ENCODE measurements at regions not wholly inside any gene's neighbourhood (a gene's known extent, or its start where the extent isn't known, plus 50 kb on each side); places are given as distances from the start of the nearest gene placed in this dataset.

GRCh38 chr18:56501896-56502295, 136.5 kb downstream of the TXNL1 start:
- Histone ChIP-seq H3K4me1 (ENCODE audit: low read length) (no peaks in the 10 kb centered on the region), H3K4me3 (ENCODE audit: low read length) (no peak overlapping the region), H3F3A (ENCODE audit: insufficient read depth, low read length) (no peaks in the 10 kb centered on the region), H3K79me2 (ENCODE audit: low read length) (no peaks in the 10 kb centered on the region), H4K20me1 (ENCODE audit: insufficient read depth, low read length) (no peaks in the 10 kb centered on the region), H3K27ac (ENCODE audit: low read length) (no peak overlapping the region), H3K9me2 (replicated peaks; ENCODE audit: insufficient read depth, low read length) (no peaks in the 10 kb centered on the region), H3K9ac (ENCODE audit: low read length) (no peak overlapping the region), H3K9me3 (replicated peaks; ENCODE audit: insufficient read depth, low read length) (no peaks in the 10 kb centered on the region), H3K27me3 (replicated peaks; ENCODE audit: insufficient read depth, low read length) (no peaks in the 10 kb centered on the region), H2AFZ (ENCODE audit: low read length) (no peak overlapping the region), H3K36me3 (replicated peaks; ENCODE audit: insufficient read depth, low read length) (no peaks in the 10 kb centered on the region), H3K4me2 (ENCODE audit: low read depth, low read length) (no peak overlapping the region)
- DNase-seq = no peak
- TF ChIP-seq EZH2 (optimal IDR thresholded peaks at IDR 0.05; ENCODE audit: low read depth, low read length) (no peak), CTCF (IDR thresholded peaks at IDR 0.05; ENCODE audit: low read length) (no peak), EZH2phosphoT487 (IDR thresholded peaks at IDR 0.05; ENCODE audit: low read length) (no peak)

GRCh38 chr18:56495884-56496283, 142.5 kb downstream of the TXNL1 start:
- no peaks in the 10 kb centered on the region for H3K9me3 ChIP-seq (replicated peaks; ENCODE audit: insufficient read depth, low read length)
- no peak overlapping the region for H3K4me2 ChIP-seq (ENCODE audit: low read depth, low read length)
- H4K20me1 ChIP-seq (ENCODE audit: insufficient read depth, low read length) = no peaks in the 10 kb centered on the region
- no peaks in the 10 kb centered on the region for H3K4me1 ChIP-seq (ENCODE audit: low read length)
- H3K27ac ChIP-seq (ENCODE audit: low read length) = no peak overlapping the region
- DNase-seq = no peak
- no peak overlapping the region for H2AFZ ChIP-seq (ENCODE audit: low read length)
- TF ChIP-seq EZH2phosphoT487 (IDR thresholded peaks at IDR 0.05; ENCODE audit: low read length) = no peak
- no peak overlapping the region for H3K9ac ChIP-seq (ENCODE audit: low read length)
- no peak overlapping the region for H3K4me3 ChIP-seq (ENCODE audit: low read length)
- H3K27me3 ChIP-seq (replicated peaks; ENCODE audit: insufficient read depth, low read length) = no peaks in the 10 kb centered on the region
- H3K36me3 ChIP-seq (replicated peaks; ENCODE audit: insufficient read depth, low read length) = no peaks in the 10 kb centered on the region
- H3F3A ChIP-seq (ENCODE audit: insufficient read depth, low read length) = no peaks in the 10 kb centered on the region
- H3K79me2 ChIP-seq (ENCODE audit: low read length) = no peaks in the 10 kb centered on the region
- H3K9me2 ChIP-seq (replicated peaks; ENCODE audit: insufficient read depth, low read length) = no peaks in the 10 kb centered on the region

- Histone ChIP-seq H3K9me3 (replicated peaks; ENCODE audit: insufficient read depth, low read length) (no peaks in the 10 kb centered on the region), H3K27me3 (replicated peaks; ENCODE audit: insufficient read depth, low read length) (no peaks in the 10 kb centered on the region), H3K9me2 (replicated peaks; ENCODE audit: insufficient read depth, low read length) (no peaks in the 10 kb centered on the region), H3K27ac (ENCODE audit: low read length) (no peak overlapping the region), H3K4me3 (ENCODE audit: low read length) (no peak overlapping the region), H3K4me2 (ENCODE audit: low read depth, low read length) (no peak overlapping the region), H4K20me1 (ENCODE audit: insufficient read depth, low read length) (no peaks in the 10 kb centered on the region), H3K79me2 (ENCODE audit: low read length) (no peaks in the 10 kb centered on the region), H3F3A (ENCODE audit: insufficient read depth, low read length) (no peaks in the 10 kb centered on the region), H3K36me3 (replicated peaks; ENCODE audit: insufficient read depth, low read length) (no peaks in the 10 kb centered on the region), H2AFZ (ENCODE audit: low read length) (no peak overlapping the region), H3K9ac (ENCODE audit: low read length) (no peak overlapping the region), H3K4me1 (ENCODE audit: low read length) (no peaks in the 10 kb centered on the region)
- DNase-seq = no peak
- TF ChIP-seq EZH2phosphoT487 (IDR thresholded peaks at IDR 0.05; ENCODE audit: low read length) (no peak), EZH2 (optimal IDR thresholded peaks at IDR 0.05; ENCODE audit: low read depth, low read length) (no peak), CTCF (IDR thresholded peaks at IDR 0.05; ENCODE audit: low read length) (no peak)
Observed at GRCh38 chr18:56493531-56493930, 144.9 kb downstream of the TXNL1 start.

- Histone ChIP-seq H2AFZ (ENCODE audit: low read length) (no peak overlapping the region), H3K36me3 (replicated peaks; ENCODE audit: insufficient read depth, low read length) (no peaks in the 10 kb centered on the region), H3K4me1 (ENCODE audit: low read length) (no peaks in the 10 kb centered on the region), H3K27me3 (replicated peaks; ENCODE audit: insufficient read depth, low read length) (no peaks in the 10 kb centered on the region), H3K79me2 (ENCODE audit: low read length) (no peaks in the 10 kb centered on the region), H3K9ac (ENCODE audit: low read length) (no peak overlapping the region), H3K9me3 (replicated peaks; ENCODE audit: insufficient read depth, low read length) (no peaks in the 10 kb centered on the region), H4K20me1 (ENCODE audit: insufficient read depth, low read length) (no peaks in the 10 kb centered on the region), H3K4me3 (ENCODE audit: low read length) (no peak overlapping the region), H3K4me2 (ENCODE audit: low read depth, low read length) (no peak overlapping the region), H3K9me2 (replicated peaks; ENCODE audit: insufficient read depth, low read length) (no peaks in the 10 kb centered on the region), H3F3A (ENCODE audit: insufficient read depth, low read length) (no peaks in the 10 kb centered on the region), H3K27ac (ENCODE audit: low read length) (no peak overlapping the region)
- no peak for TF ChIP-seq EZH2 (optimal IDR thresholded peaks at IDR 0.05; ENCODE audit: low read depth, low read length)
- no peak for TF ChIP-seq CTCF (IDR thresholded peaks at IDR 0.05; ENCODE audit: low read length)
- no peak for TF ChIP-seq EZH2phosphoT487 (IDR thresholded peaks at IDR 0.05; ENCODE audit: low read length)
- no peak for DNase-seq
Observed at GRCh38 chr18:56492136-56492535, 146.3 kb downstream of the TXNL1 start.

All from MM.1S (cell line).